22Rv1 (cell line): ENCODE measurements at regions not wholly inside any gene's neighbourhood (a gene's known extent, or its start where the extent isn't known, plus 50 kb on each side); places are given as distances from the start of the nearest gene placed in this dataset.

ENCODE experiments used
- CTCF ChIP-seq: fragments of 450-650 bp; IDR thresholded peaks from 2 replicates; pipeline ENCODE4 v1.5.1; 2017; ENCODE audit warnings: mild to moderate bottlenecking
- ZFX ChIP-seq: fragments of 450-650 bp; IDR thresholded peaks from 2 replicates; pipeline ENCODE4 v1.6.1; 2017; ENCODE audit warnings: antibody characterized with exemption, borderline replicate concordance

- TF ChIP-seq CTCF (no peak), ZFX (no peak)
Measured at GRCh38 chr6:163630991-163631390, 216.5 kb downstream of the QKI start.
